GM23248 (cell line): ENCODE measurements at regions not wholly inside any gene's neighbourhood (a gene's known extent, or its start where the extent isn't known, plus 50 kb on each side); places are given as distances from the start of the nearest gene placed in this dataset.

Experiments used
- EZH2 ChIP-seq: fragments of 200-600 bp; sonication (generic); IDR thresholded peaks from 2 replicates; pipeline ENCODE4 v1.6.1; 2018; ENCODE audit warnings: antibody characterized with exemption, mild to moderate bottlenecking; ENCODE audit not compliant: insufficient read depth, poor library complexity, severe bottlenecking
- EZH2phosphoT487 ChIP-seq: fragments of 200-600 bp; sonication (generic); IDR thresholded peaks from 2 replicates; pipeline ENCODE4 v1.6.1; 2018; ENCODE audit warnings: antibody characterized with exemption, moderate library complexity, mild to moderate bottlenecking, low read depth; ENCODE audit not compliant: insufficient read depth

- TF ChIP-seq EZH2 (no peak), EZH2phosphoT487 (no peak)
Observed at GRCh38 chr22:40121461-40121860, 56.3 kb upstream of the TNRC6B start.
